Left cardiac atrium (tissue), 4 donors: ENCODE measurements at regions not wholly inside any gene's neighbourhood (a gene's known extent, or its start where the extent isn't known, plus 50 kb on each side); places are given as distances from the start of the nearest gene placed in this dataset.
"Not testable (repeated sequence)": the region's sequence is repeated elsewhere in the genome, so short reads cannot be mapped to it uniquely, and the experiment has no call there.

ENCODE experiments used
- ATAC-seq, 2 donors: fragments of 200-7000 bp; cut with Tn5 transposase; one replicate each; pipeline ENCODE4 v1.9.1; 2020; ENCODE audit warnings: mild to moderate bottlenecking in 2 of 2, moderate library complexity in 2 of 2
- DNase-seq: peaks from one replicate; pipeline ENCODE4 v3.0.0-alpha.2; 2020
- intact Hi-C, 2 donors: fragments of 100-400 bp; cut with DNase I; formaldehyde crosslinking; loops; one replicate each; pipeline versions ENCODE4 v1.14.1 to v1.15.1; 2022 to 2023
- donor health status: DM: no; HTN: yes; CAD: no.
- donor health status: DM: no; HTN: yes; CAD: no; lungs with severe emphysema.
- donor health status: DM: yes; HTN: yes; CAD: no.
- donor health status: Dilated cardiomyopathy.

DNA sequence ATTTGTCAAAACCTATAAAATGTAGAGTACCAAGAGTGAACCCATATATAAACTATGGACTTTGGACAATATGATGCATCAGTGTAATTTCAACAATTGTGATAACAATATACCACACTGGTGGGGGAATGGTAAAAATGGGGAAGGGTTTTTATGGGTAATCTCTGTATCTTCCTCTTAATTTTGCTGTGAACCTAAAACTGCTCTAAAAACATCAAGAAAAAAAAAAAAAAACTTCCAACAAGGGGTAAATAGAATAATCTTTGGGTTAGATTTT is 592.0 kb upstream of the ADGRB3 start:
- intact Hi-C loops, result no loop called here
- ATAC-seq, result no peak
- no peak for DNase-seq

DNA sequence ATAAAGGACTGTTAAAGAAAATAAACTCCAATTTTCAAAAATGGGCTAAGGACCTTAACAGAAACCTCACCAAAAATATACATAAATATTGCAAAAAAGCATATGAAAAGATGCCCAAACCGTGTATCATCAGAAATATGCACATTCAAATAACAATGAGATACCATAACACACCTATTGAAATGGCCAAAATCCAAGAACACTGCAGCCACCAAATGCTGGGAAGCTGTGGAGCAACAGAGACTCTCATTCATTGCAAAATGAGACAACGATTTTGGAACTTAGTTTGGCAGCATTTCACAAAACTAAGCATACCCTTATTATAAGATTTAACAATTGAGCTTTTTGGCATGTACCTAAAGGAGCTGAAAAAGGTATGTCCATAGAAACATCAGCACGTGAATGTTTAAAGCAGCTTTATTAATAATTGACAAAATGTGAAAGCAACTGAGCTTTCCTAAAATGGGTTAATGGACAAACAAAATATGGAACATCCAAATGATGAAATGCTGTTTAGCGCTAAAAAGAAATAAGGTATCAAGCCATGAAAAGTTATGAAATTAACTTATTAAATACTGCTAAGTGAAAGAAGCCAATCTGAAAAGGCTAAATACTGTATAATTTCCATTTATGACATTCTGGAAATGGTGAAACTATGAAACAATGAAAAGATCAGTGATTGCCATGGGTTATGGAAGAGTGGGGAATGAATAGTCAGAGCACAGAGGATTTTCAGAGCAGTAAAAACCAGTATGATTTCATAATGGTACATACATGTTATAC is 592.6 kb upstream of the ADGRB3 start:
- DNase-seq (no peak), ATAC-seq (no peak)
- intact Hi-C loops, result no loop called here

DNA sequence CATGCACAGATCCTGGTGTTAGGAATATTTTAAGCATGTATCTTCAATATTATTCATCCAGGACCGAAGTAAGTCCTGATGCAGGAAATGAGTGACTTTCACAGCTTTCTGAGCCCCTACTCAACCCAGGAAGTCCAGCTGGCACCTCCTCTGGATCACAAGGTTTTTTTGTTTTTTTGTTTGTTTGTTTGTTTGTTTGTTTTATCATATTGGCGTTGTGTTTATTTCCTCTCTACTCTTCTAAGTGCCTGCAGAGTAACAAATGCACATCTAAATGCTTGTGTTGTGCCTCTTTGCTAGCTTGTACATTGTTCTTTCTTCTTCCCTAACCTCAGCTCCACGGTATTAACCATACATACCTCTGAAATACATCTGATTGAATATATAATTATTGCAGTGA is 594.3 kb upstream of the ADGRB3 start:
- intact Hi-C loops, result no loop called here
- no peak for DNase-seq
- no peak for ATAC-seq

DNA sequence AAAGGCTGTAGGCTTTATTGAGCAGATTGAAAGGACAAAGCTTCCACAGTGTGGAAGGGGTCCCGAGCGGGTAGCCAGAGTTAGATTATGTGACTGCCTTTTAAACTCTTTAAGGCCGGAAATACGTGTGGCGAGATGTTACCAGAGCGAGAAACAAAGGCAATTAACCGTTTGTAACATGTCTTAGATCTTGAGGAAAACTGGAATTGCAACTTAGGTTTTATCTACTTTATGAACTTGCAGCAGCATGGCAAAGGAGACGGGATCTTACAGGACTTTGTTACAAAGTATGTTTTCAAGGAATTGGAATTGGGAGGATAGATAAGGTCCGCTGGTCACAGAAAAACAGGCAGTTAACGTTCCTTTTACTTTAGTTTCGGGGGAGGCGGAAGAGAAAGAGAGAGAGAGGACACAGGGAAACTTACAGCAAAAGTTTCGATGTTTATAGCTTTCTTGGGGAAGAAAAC is 594.7 kb upstream of the ADGRB3 start:
- no peak for ATAC-seq
- DNase-seq, result no peak
- intact Hi-C loops, result no loop called here

DNA sequence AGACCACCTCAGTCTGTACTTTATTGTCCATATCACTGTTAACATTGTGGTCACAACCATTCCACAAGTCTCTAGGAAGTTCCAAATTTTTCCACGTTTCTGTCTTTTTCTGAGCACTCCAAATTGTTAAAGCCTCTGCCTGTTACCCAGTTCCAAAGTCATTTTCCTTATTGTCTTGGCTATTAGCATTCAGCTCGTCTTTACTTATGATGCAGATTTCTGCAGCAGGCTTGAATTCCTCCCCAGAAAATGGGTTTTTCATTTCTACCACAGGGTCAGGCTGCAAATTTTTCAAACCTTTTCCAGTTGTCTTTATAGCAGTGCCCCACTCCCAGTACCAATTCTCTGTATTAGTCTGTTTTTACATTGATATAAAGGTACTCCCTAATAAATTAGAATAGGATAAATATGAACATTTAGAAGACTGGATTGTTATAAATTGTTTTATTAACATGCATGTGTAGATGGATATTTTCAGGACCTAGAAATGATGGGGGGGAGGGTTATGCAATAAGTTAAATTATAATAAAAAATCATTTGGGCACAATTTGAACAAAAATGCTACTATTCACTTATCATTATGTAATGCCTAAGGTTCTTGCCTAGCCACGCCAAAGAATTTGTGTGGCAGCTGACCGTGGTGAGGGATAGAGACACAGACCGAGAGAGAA is 595.3 kb upstream of the ADGRB3 start:
- intact Hi-C loops, result no loop called here

DNA sequence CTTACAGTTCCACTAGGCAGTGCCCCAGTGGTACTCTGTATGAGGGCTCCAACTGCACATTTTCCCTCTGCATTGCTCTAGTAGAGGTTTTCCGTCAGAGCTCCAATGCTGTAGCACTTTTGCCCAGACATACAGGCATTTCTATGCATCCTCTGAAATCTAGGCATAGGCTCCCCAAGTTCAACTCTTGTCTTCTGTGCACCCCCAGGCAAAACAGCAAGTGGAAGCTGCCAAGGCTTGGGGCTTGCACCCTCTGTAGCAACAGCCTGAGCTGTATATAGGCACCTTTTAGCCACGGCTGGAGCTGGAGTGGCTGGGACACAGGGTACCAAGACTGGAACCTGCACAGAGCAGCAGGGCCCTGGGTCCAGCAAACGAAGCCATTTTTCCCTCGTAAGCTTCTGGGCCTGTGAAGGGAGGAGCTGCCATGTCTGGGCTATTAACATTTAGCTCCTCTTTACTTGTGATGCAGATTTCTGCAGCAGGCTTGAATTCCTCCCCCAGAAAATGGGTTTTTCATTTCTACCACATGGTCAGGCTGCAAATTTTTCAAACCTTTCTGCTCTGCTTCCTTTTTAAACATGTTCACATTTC is 596.2 kb upstream of the ADGRB3 start:
- intact Hi-C loops, result no loop called here
- ATAC-seq, result no peak
- DNase-seq, result no peak

More for the DNA sequence above, 595.3 kb upstream of the ADGRB3 start:
- DNase-seq (no peak), ATAC-seq (no peak)

DNA sequence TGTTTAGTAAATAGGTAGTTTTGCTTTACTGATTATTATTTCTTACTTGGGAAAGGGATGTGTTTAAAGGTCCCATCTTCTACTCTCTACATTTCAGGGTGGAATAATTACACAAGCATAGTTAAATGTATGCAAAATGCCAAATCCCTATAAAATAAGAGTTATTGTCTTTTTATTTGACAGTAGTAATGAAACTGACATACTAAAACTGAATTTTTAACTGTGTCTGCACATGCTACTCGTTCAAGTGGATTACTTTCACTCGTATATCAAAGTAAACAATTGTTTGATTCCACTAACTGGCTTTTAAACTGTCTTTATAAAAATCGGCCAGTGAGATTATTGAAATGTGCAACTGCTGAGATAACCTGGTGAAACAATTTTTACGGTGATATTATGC is 602.9 kb upstream of the ADGRB3 start:
- no peak for ATAC-seq
- no peak for DNase-seq
- intact Hi-C loops, result no loop called here

DNA sequence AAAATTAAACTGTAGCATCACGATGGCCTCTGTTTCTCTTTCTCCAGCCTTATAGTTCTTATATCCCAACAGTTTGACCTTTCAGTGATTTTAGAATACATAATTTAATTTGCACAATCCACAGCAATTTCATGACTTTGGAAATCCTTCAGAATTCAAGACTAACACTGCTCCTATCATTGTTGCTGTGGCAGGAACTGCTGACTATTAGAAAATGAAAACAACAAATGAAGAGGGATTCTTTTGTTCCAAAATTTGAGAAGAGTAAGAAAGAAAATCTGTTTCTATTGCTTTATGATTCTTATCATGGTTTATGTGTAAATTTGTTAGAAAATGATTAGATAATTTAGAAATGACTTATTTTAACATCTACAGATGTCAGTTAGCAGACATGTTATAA is 604.0 kb upstream of the ADGRB3 start:
- ATAC-seq (no peak), DNase-seq (no peak)
- intact Hi-C loops, result no loop called here

DNA sequence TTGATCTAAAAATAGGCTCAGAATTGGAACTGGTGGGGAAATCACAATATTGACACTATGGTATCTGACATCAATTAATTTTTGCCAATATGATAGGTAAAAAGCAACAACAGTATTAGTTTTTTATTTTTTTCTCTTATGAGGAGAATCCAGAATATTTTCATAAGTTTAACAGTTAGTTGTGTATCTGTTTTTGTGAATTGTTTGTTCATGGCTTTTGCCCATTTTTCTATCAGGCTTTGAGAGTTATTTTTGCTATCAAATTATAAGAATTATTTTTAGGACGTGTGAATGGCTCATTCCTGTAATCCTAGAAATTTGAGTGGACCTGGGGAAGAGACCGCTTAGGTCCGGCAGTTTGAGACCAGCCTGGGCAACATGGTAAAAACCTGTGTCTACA is 608.6 kb upstream of the ADGRB3 start:
- intact Hi-C loops, result no loop called here
- ATAC-seq, result no peak
- DNase-seq, result no peak

DNA sequence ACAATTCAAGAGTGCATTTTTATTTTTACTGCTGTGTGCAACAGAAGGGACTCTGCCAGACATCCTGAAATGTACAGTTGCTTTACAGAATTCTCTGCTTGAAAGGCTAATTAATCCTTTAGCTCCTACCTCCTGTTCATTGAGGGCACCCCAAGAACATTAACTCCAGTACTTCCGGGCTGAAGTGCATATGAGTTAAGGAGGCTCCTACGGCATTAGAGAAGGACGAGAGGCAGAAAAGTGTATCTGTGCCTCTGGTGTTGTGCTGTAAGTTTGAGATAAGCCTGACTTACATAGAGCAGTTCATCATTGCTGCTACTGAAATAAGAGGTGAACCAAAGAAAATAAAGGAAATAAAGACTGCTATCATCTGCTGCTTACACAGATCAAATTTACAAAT is 609.3 kb upstream of the ADGRB3 start:
- DNase-seq (no peak), ATAC-seq (no peak)
- intact Hi-C loops, result no loop called here

DNA sequence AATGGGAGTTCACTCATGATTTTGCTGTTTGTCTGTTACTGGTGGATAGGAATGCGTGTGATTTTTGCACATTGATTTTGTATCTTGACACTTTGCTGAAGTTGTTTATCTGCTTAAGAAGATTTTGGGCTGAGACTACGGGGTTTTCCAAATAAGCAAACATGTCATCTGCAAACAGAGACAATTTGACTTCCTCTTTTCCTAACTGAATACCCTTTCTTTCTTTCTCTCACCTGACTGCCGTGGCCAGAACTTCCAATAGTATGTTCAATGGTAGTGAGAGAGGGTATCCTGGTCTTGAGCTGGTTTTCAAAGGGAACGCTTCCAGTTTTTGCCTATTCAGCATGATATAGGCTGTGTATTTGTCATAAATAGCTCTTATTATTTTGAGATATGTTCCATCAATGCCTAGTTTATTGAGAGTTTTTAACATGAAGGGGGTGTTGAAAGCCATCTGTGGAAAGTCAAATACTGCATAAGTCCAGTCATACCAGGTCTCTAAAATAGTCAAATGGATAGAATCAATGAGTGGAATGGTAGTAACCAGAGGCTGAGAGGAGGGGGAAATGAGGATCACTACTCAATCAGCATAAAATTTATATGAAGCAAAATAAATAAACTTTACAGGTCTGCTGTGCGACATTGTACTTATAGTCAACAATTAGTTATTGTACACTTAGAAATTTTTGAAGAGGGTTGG is 610.4 kb upstream of the ADGRB3 start:
- ATAC-seq (no peak), DNase-seq (no peak)
- intact Hi-C loops, result no loop called here

DNA sequence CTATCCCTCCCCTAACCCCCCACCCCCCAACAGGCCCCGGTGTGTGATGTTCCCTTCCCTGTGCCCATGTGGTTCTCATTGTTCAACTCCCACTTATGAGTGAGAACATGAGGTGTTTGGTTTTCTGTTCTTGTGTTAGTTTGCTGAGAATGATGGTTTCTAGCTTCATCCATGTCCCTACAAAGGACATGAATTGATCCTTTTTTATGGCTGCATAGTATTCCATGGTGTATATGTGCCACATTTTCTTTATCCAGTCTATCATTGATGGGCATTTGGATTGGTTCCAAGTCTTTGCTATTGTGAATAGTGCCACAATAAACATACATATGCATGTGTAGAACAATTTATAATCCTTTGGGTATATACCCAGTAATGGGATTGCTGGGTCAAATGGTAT is 612.1 kb upstream of the ADGRB3 start:
- intact Hi-C loops, DNase-seq, ATAC-seq: not testable (repeated sequence)

DNA sequence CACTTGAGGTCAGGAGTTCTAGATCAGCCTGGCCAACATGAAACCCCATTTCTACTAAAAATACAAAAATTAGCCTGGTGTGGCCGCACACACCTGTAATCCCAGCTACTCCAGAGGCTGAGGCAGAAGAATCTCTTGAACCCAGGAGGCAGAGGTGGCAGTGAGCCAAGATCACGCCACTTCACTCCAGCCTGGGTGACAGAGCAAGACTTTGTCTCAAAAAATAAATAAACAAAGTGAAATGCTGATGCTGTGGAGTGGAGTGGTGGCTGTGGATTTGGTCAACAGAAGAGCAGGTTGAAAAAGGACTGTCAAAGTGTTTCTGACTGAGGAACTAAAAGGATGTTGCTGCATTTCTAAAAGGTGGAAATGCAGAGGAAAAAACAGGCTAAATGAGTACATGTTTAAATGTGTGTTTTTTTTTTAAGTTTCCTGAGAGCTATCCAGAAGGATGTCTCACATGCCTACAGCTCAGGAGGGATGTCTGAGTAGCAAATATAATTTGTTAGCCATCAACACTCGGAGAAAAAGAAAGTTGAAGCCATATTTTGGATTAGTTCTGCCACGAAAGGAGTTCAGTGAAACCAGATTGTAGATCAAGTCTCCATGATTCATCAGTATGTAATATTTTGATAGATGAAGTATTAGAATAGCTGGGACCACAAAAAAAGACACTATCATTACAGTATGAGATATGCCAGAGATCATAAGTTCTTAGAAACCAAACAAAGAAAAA is 621.1 kb upstream of the ADGRB3 start:
- intact Hi-C loops, result no loop called here
- no peak for DNase-seq
- ATAC-seq, result no peak

DNA sequence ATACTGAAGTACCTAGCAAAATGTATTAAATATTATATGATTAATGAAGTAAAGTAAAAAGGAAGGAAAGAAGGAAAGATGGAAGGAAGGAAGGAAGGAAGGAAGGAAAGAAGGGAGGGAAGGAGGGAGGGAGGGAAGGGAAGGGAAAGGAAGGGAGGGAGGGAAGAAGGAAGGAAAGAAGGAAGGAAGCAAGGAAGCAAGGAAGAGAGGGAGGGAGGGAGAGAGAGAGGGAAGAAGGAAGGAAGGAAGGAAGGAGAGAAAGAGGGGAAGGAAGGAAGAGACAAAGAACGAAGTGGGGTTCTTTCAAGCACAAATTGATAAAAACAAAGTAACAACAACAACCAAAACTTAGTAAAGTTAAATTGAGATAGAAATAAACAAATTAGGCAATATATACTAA is 622.3 kb upstream of the ADGRB3 start:
- intact Hi-C loops, result no loop called here
- ATAC-seq, result no peak
- no peak for DNase-seq

DNA sequence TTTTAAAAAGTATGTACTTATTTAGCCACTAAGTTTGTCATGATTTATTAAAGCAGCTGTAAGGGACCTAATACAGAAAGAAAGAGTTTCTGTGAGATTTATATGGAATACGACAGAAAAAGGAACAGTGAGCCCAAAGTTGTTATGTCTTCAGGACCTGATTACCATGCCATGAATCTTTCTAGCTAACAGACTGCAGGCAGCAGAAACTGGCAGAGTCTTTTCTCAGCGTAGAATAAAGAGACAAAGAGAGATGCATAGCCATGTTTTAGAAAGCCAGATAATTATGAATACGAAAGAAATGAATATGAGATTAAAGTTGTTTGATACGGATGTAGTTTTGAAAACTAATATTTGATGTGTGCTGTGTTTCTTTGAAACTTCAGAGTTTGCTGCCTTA is 624.1 kb upstream of the ADGRB3 start:
- no peak for DNase-seq
- intact Hi-C loops, result no loop called here
- ATAC-seq, result no peak

DNA sequence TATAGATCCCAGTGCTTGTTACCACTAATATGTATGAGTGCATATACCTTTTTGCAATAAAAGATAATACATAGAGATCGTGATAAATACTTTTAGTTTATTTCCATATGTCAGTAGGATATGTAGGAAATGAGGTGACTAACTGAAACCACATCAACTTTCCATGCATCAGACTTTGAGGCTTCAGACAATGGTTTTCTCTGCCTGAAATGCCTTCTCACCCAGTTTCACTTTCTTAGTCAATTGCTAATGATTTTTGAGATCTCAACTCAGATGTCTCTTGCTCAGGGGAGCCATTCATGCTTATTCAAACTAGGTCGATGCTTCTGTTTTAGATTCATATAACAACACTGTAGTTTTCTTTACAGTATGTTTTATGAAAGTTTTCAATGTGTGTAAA is 626.6 kb upstream of the ADGRB3 start:
- ATAC-seq, result no peak
- intact Hi-C loops, result no loop called here
- DNase-seq, result no peak

DNA sequence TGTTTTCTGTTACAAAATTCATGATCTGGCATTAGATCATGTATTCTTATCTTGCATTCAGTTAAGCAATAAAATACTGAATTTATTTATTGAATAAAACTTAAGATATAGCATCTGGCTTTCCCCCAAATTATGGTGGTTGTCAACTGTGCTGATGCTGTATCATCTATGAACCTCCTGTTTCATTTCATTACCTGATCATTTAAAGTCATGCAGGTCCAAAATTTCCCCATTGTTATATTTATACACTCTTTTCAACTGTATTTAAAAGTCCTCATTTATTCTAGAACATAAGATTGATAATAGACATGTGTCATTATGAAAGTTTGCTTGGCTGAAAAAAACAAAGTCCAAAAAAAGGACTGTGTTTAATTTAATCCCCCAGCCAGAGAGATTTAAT is 627.4 kb upstream of the ADGRB3 start:
- DNase-seq (no peak), ATAC-seq (no peak)
- intact Hi-C loops, result no loop called here

DNA sequence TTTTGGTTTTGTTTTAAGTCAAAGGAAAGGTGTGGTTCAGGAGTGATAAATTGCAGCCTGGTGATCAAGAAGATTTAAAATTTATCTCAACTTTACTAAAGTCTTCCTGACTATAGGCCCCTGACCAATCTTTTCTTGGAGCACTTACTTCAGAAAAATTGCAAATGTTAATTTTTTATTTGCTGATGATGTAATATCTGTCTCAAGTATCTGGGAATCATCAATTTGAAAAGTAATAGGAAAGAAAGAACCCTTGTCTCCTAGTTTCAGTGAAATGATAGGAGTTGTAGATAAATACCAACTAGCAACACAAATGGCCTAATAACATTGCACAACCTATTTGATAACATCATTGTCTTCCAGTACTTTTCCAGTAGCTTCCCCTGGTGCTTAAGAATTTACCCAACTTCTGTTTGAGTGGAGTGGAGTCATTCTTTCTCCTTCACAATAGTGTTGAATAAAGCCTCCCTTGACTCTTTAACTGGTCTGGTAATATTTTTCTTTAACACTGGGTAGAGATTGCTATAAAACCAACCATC is 648.3 kb upstream of the ADGRB3 start:
- DNase-seq (no peak), ATAC-seq (no peak)
- intact Hi-C loops, result no loop called here

DNA sequence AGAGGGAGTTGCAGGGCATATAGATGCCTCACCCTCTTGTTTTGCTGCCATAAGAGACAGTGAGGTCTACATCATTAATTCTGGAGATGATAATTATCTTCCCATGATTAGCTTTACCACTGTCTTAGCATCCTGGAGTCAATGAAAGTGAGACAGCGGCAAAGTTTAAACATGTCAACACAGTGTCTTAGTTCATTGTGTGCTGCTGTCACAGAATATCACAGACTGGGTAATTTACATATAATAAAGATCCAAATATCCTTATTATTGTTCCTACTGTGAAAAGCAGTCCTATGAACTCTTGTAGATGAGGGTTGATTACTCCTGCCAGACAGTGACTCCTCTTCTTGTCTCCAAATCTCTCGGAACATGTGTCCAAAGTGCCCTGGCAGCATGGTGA is 658.6 kb upstream of the ADGRB3 start:
- DNase-seq (no peak), ATAC-seq (no peak)
- intact Hi-C loops, result no loop called here
